ENCODE measurements at regions not wholly inside any gene's neighbourhood (a gene's known extent, or its start where the extent isn't known, plus 50 kb on each side); places are given as distances from the start of the nearest gene placed in this dataset.
"Not testable (repeated sequence)": the region's sequence is repeated elsewhere in the genome, so short reads cannot be mapped to it uniquely, and the experiment has no call there.

DNA sequence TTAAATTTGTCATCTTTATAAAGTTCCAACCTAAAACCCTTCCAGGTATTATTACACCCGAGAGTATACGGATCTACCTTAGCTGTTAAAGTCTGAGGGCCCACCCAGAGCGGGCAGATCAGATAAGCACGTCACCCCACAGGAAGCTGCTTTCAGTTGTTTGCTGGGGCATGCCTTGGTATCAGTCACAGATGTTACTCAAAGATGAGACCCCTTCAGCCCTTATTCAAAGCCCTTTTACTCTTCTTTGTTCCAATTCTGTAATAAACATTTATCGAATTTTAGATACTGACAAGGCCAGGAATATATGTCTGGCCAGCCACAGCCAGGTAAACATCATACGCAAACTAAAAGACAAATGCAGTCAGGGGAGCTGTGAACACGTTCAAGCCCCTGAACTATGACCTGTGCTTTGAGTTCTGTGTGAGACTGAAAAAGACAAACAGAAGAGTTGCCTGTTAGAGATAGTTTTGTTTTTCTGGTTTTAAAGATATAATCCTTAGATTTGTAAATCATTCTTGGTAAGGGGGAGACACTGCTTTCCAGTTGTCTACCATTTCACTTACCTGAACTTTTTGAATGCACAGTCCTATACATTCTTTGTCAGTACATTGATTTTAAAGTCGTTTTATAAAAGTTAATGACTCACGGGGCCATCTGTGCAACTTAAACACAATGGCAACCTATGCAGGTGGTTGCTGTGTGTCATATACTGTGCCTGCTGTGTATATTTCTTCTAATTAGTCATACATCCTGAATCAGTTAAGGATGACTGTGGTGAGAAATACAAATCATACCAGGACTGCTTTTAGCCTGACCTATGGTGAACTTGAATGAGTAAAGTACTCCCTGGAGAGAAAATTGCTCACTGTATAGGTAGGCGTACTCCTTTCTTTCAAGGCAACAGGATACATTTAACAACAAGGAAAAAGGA is 100.5 kb upstream of the ITPRID2 start:
- 72 to 84% (median 77%) methylated on average over 10 of the region's 10 CpGs for WGBS, 4 donors
- H3K27ac ChIP-seq: no peak overlapping the region
- intact Hi-C loops (cut with DNase I): no loop called here

DNA sequence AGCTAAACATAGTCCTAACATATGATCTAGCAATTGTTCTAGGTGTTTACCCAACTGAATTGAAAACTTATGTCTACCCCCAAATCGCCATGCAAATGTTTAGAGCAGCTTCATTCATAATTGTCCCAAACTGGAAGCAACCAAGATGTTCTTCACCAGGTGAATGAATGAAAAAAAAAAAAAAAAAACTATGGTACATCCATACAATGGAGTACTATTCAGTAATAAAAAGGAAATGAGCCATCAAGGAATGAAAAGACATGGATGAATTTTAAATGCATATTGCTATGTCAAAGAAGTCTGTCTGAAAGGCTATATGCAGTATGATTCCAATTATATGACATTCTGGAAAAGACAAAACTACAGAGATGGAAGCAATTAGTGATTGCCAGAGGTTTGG is 98.6 kb upstream of the ITPRID2 start:
- no peaks in the 10 kb centered on the region for H3K27me3 ChIP-seq
- H3K4me3 ChIP-seq: no peak overlapping the region
- H3K4me1 ChIP-seq (replicated peaks in 1 of 2): no peaks in the 10 kb centered on the region
- 78 to 97% (median 90%) methylated on average over 1 of the region's 1 CpG for WGBS, 4 donors
- no peak for TF ChIP-seq POLR2A (IDR thresholded peaks at IDR 0.05)
- TF ChIP-seq, protein P1, sequence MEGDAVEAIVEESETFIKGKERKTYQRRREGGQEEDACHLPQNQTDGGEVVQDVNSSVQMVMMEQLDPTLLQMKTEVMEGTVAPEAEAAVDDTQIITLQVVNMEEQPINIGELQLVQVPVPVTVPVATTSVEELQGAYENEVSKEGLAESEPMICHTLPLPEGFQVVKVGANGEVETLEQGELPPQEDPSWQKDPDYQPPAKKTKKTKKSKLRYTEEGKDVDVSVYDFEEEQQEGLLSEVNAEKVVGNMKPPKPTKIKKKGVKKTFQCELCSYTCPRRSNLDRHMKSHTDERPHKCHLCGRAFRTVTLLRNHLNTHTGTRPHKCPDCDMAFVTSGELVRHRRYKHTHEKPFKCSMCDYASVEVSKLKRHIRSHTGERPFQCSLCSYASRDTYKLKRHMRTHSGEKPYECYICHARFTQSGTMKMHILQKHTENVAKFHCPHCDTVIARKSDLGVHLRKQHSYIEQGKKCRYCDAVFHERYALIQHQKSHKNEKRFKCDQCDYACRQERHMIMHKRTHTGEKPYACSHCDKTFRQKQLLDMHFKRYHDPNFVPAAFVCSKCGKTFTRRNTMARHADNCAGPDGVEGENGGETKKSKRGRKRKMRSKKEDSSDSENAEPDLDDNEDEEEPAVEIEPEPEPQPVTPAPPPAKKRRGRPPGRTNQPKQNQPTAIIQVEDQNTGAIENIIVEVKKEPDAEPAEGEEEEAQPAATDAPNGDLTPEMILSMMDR (IDR thresholded peaks at IDR 0.05): no peak
- H3K27ac ChIP-seq: no peak overlapping the region
- H3K36me3 ChIP-seq (replicated peaks in 1 of 2): no peaks in the 10 kb centered on the region
- no peak for DNase-seq
- H3K9me3 ChIP-seq (replicated peaks in 1 of 3): no peaks in the 10 kb centered on the region
- intact Hi-C loops (cut with DNase I): no loop called here

More for the DNA sequence above, 100.5 kb upstream of the ITPRID2 start:
- Histone ChIP-seq H3K27me3 (no peaks in the 10 kb centered on the region), H3K9me3 (replicated peaks in 1 of 3) (no peaks in the 10 kb centered on the region), H3K36me3 (replicated peaks in 1 of 2) (no peaks in the 10 kb centered on the region), H3K4me3 (no peak overlapping the region), H3K4me1 (replicated peaks in 1 of 2) (peaks cover 0 to 2% of the 10 kb centered on the region in 2 donors)
- no peak for DNase-seq
- no peak for TF ChIP-seq POLR2A (IDR thresholded peaks at IDR 0.05)
- TF ChIP-seq, protein P1 (IDR thresholded peaks at IDR 0.05): no peak

DNA sequence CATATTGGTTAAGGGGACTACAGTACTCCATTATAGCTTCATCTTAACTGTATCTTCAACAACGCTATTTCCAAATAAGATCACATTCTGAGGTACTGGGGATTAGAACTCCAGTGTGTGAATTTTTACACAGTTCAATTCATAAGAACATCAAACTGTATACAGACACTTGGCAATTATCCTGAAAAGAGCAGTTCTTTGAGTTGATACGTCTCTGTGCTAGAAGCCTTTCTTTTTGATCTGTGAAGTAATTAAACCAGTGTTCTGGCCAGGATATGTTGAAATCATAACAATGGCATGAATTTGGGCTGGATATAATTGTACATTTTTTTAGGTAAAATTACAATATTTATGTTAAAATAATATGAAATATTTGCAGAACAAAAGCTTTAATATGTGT is 93.5 kb upstream of the ITPRID2 start:
- no peaks in the 10 kb centered on the region for H3K27me3 ChIP-seq
- H3K27ac ChIP-seq: no peak overlapping the region
- TF ChIP-seq POLR2A (IDR thresholded peaks at IDR 0.05): no peak
- TF ChIP-seq, protein P1 (IDR thresholded peaks at IDR 0.05): no peak
- no peak for DNase-seq
- intact Hi-C loops (cut with DNase I): loop anchor here in 1 of 2 donors (5.0 kb wide), 1 partner anchor 51 kb away; no protein-coding TSS in a partner anchor
- no peaks in the 10 kb centered on the region for H3K9me3 ChIP-seq (replicated peaks in 1 of 3)
- no peaks in the 10 kb centered on the region for H3K36me3 ChIP-seq (replicated peaks in 1 of 2)
- no peaks in the 10 kb centered on the region for H3K4me1 ChIP-seq (replicated peaks in 1 of 2)
- no peak overlapping the region for H3K4me3 ChIP-seq
- 74 to 81% (median 79%) methylated on average over 2 of the region's 2 CpGs for WGBS, 4 donors

DNA sequence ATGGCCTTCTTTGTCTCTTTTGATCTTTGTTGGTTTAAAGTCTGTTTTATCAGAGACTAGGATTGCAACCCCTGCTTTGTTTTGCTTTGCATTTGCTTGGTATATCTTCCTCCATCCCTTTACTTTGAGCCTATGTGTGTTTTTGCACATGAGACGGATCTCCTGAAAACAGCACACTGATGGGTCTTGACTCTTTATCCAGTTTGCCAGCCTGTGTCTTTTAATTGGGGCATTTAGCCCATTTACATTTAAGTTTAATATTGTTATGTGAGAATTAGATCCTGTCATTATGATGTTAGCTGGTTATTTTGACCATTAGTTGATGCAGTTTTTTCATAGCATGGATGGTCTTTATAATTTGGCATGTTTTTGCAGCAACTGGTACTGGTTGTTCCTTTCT is 89.2 kb upstream of the ITPRID2 start:
- H3K4me1 ChIP-seq (replicated peaks in 1 of 2): peaks cover 0 to 16% of the 10 kb centered on the region in 2 donors
- intact Hi-C loops (cut with DNase I); H3K27ac ChIP-seq; H3K36me3 ChIP-seq (replicated peaks in 1 of 2); H3K9me3 ChIP-seq (replicated peaks in 1 of 3); H3K27me3 ChIP-seq; H3K4me3 ChIP-seq; DNase-seq: not testable (repeated sequence)
- 81 to 100% (median 98%) methylated on average over 1 of the region's 1 CpG for whole genome bisulfite sequencing, 4 donors

DNA sequence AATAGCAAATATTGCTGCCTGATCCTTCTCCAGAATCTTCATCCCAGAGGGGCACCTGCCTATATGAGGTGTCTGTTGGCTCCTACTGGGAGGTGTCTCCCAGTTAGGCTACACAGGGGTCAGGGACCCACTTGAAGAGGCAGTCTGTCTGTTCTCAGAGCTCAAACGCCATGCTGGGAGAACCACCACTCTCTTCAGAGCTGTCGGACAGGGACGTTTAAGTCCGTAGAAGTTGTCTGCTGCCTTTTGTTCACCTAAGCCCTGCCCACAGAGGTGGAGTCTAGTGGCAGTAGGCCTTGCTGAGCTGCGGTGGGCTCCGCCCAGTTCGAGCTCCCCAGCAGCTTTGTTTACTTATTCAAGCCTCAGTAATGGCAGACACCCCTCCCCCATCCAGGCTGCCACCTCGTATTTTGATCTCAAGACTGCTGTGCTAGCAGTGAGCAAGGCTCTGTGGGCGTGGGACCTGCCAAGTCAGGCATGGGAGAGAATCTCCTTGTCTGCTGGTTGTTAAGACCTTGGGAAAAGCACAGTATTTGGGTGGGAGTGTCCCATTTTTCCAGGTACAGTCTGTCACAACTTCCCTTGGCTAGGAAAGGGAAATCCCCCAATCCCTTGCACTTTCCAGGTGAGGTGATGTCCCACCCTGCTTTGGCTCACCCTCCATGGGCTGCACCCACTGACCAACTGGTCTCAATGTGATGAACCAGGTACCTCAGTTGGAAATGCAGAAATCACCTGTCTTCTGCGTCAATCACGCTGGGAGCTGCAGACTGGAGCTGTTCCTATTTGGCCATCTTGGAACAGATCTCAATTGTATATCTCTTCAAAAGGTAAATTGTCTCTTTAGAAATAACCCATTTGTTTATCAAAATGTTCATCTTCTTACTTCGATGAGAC is 87.4 kb upstream of the ITPRID2 start:
- 82 to 95% (median 85%) methylated on average over 5 to 12 of the region's 12 CpGs for WGBS, 4 donors
- intact Hi-C loops (cut with DNase I); H3K9me3 ChIP-seq (replicated peaks in 1 of 3); DNase-seq; H3K4me3 ChIP-seq; H3K27ac ChIP-seq; H3K36me3 ChIP-seq (replicated peaks in 1 of 2); H3K27me3 ChIP-seq: not testable (repeated sequence)
- peaks cover 0 to 16% of the 10 kb centered on the region in 2 donors for H3K4me1 ChIP-seq (replicated peaks in 1 of 2)

Measured in adrenal gland (tissue), 9 donors.